ENCODE measurements at regions not wholly inside any gene's neighbourhood (a gene's known extent, or its start where the extent isn't known, plus 50 kb on each side); places are given as distances from the start of the nearest gene placed in this dataset.

- no peak for DNase-seq (ENCODE audit: low read depth)
These were observed 54.4 kb upstream of the HS3ST1 start for GRCh38 chr4:11483046-11483445.

- DNase-seq (ENCODE audit: low read depth) = no peak
These were observed 52.0 kb upstream of the HS3ST1 start for GRCh38 chr4:11480683-11481082.

All from activated T-helper 9 cell treated with anti-CD3 and anti-CD28 coated beads, Interleukin-2, amount 50 U/mL, for 16 hours (primary cell).